Activated CD4-positive, alpha-beta T cell treated with anti-CD3 and anti-CD28 coated beads, Interleukin-2, amount 10 ng/mL, durations not matched to agents 24 days and 14 days (primary cell): ENCODE measurements at regions not wholly inside any gene's neighbourhood (a gene's known extent, or its start where the extent isn't known, plus 50 kb on each side); places are given as distances from the start of the nearest gene placed in this dataset.

ENCODE experiments used
- DNase-seq: peaks from one replicate; pipeline ENCODE4 v3.0.0; 2022
- H3K27ac Mint-ChIP-seq: one replicate; pipeline ENCODE4 v1.8.0; 2022; ENCODE audit warnings: mild to moderate bottlenecking, mixed read lengths
- H3K27me3 Mint-ChIP-seq: one replicate; pipeline ENCODE4 v1.8.0; 2022; ENCODE audit warnings: mixed read lengths
- H3K36me3 Mint-ChIP-seq: one replicate; pipeline ENCODE4 v1.8.0; 2022; ENCODE audit warnings: low read depth, mild to moderate bottlenecking, mixed read lengths
- H3K4me1 Mint-ChIP-seq: one replicate; pipeline ENCODE4 v1.8.0; 2021; ENCODE audit warnings: mixed read lengths
- H3K4me3 Mint-ChIP-seq: one replicate; pipeline ENCODE4 v1.8.0; 2022; ENCODE audit warnings: mild to moderate bottlenecking, moderate library complexity, mixed read lengths
- H3K9me3 Mint-ChIP-seq: one replicate; pipeline ENCODE4 v1.8.0; 2021; ENCODE audit warnings: mixed read lengths
- intact Hi-C: fragments of 100-400 bp; cut with micrococcal nuclease; formaldehyde crosslinking; loops from one replicate; pipeline ENCODE4 v1.15.1; 2023

- no peak overlapping the region for H3K27ac Mint-ChIP-seq
- no peak overlapping the region for H3K4me3 Mint-ChIP-seq
- H3K27me3 Mint-ChIP-seq: no peaks in the 10 kb centered on the region
- no peak for DNase-seq
- intact Hi-C loops: no loop called here
- no peaks in the 10 kb centered on the region for H3K9me3 Mint-ChIP-seq
- no peaks in the 10 kb centered on the region for H3K4me1 Mint-ChIP-seq
- H3K36me3 Mint-ChIP-seq: no peaks in the 10 kb centered on the region
Observed at GRCh38 chr15:96542130-96542770, 211.8 kb downstream of the NR2F2 start.

- Mint-ChIP-seq H3K27ac (no peak overlapping the region), H3K9me3 (no peaks in the 10 kb centered on the region), H3K27me3 (no peaks in the 10 kb centered on the region), H3K4me3 (no peak overlapping the region), H3K36me3 (no peaks in the 10 kb centered on the region), H3K4me1 (no peaks in the 10 kb centered on the region)
- intact Hi-C loops: no loop called here
- DNase-seq: no peak
Observed at GRCh38 chr15:96544162-96544756, 213.8 kb downstream of the NR2F2 start.

- H3K4me3 Mint-ChIP-seq: no peak overlapping the region
- H3K36me3 Mint-ChIP-seq: no peaks in the 10 kb centered on the region
- intact Hi-C loops: no loop called here
- no peak for DNase-seq
- no peaks in the 10 kb centered on the region for H3K4me1 Mint-ChIP-seq
- H3K27me3 Mint-ChIP-seq: no peaks in the 10 kb centered on the region
- no peak overlapping the region for H3K27ac Mint-ChIP-seq
- no peaks in the 10 kb centered on the region for H3K9me3 Mint-ChIP-seq
Observed at GRCh38 chr15:96549136-96549535, 218.6 kb downstream of the NR2F2 start.

GRCh38 chr15:96551196-96551595 is 220.7 kb downstream of the NR2F2 start:
- H3K4me3 Mint-ChIP-seq: no peak overlapping the region
- no peak overlapping the region for H3K27ac Mint-ChIP-seq
- intact Hi-C loops: no loop called here
- no peak for DNase-seq
- no peaks in the 10 kb centered on the region for H3K9me3 Mint-ChIP-seq
- no peaks in the 10 kb centered on the region for H3K36me3 Mint-ChIP-seq
- H3K27me3 Mint-ChIP-seq: no peaks in the 10 kb centered on the region
- no peaks in the 10 kb centered on the region for H3K4me1 Mint-ChIP-seq

- Mint-ChIP-seq H3K27me3 (no peaks in the 10 kb centered on the region), H3K4me3 (no peak overlapping the region), H3K36me3 (no peaks in the 10 kb centered on the region), H3K27ac (no peak overlapping the region), H3K4me1 (no peaks in the 10 kb centered on the region), H3K9me3 (no peaks in the 10 kb centered on the region)
- intact Hi-C loops: no loop called here
- DNase-seq: no peak
Observed at GRCh38 chr15:96551722-96552121, 221.2 kb downstream of the NR2F2 start.

GRCh38 chr15:96553006-96553405 is 222.5 kb downstream of the NR2F2 start:
- Mint-ChIP-seq H3K27me3 (no peaks in the 10 kb centered on the region), H3K4me3 (no peak overlapping the region), H3K9me3 (no peaks in the 10 kb centered on the region), H3K36me3 (no peaks in the 10 kb centered on the region), H3K27ac (no peak overlapping the region), H3K4me1 (no peaks in the 10 kb centered on the region)
- no peak for DNase-seq
- intact Hi-C loops: no loop called here

GRCh38 chr15:96553451-96553850 is 223.0 kb downstream of the NR2F2 start:
- H3K9me3 Mint-ChIP-seq: no peaks in the 10 kb centered on the region
- H3K27ac Mint-ChIP-seq: no peak overlapping the region
- no peaks in the 10 kb centered on the region for H3K27me3 Mint-ChIP-seq
- no peaks in the 10 kb centered on the region for H3K4me1 Mint-ChIP-seq
- no peaks in the 10 kb centered on the region for H3K36me3 Mint-ChIP-seq
- intact Hi-C loops: no loop called here
- no peak overlapping the region for H3K4me3 Mint-ChIP-seq
- no peak for DNase-seq

GRCh38 chr15:96553931-96554330 is 223.4 kb downstream of the NR2F2 start:
- no peak overlapping the region for H3K4me3 Mint-ChIP-seq
- no peak overlapping the region for H3K27ac Mint-ChIP-seq
- H3K36me3 Mint-ChIP-seq: no peaks in the 10 kb centered on the region
- no peak for DNase-seq
- no peaks in the 10 kb centered on the region for H3K9me3 Mint-ChIP-seq
- H3K27me3 Mint-ChIP-seq: no peaks in the 10 kb centered on the region
- intact Hi-C loops: no loop called here
- H3K4me1 Mint-ChIP-seq: no peaks in the 10 kb centered on the region

- Mint-ChIP-seq H3K9me3 (no peaks in the 10 kb centered on the region), H3K4me3 (no peak overlapping the region), H3K4me1 (no peaks in the 10 kb centered on the region), H3K27me3 (no peaks in the 10 kb centered on the region), H3K36me3 (no peaks in the 10 kb centered on the region), H3K27ac (no peak overlapping the region)
- intact Hi-C loops: no loop called here
- DNase-seq: no peak
Observed at GRCh38 chr15:96554541-96554940, 224.0 kb downstream of the NR2F2 start.

- H3K4me1 Mint-ChIP-seq: no peaks in the 10 kb centered on the region
- H3K27ac Mint-ChIP-seq: no peak overlapping the region
- intact Hi-C loops: no loop called here
- no peaks in the 10 kb centered on the region for H3K27me3 Mint-ChIP-seq
- DNase-seq: no peak
- peaks cover 5% of the 10 kb centered on the region for H3K9me3 Mint-ChIP-seq
- no peak overlapping the region for H3K4me3 Mint-ChIP-seq
- no peaks in the 10 kb centered on the region for H3K36me3 Mint-ChIP-seq
Observed at GRCh38 chr15:96559087-96559486, 228.6 kb downstream of the NR2F2 start.

- H3K27me3 Mint-ChIP-seq: no peaks in the 10 kb centered on the region
- intact Hi-C loops: no loop called here
- no peaks in the 10 kb centered on the region for H3K36me3 Mint-ChIP-seq
- no peak overlapping the region for H3K27ac Mint-ChIP-seq
- DNase-seq: no peak
- H3K9me3 Mint-ChIP-seq: peaks cover 5% of the 10 kb centered on the region
- H3K4me3 Mint-ChIP-seq: no peak overlapping the region
- H3K4me1 Mint-ChIP-seq: no peaks in the 10 kb centered on the region
Observed at GRCh38 chr15:96559631-96560030, 229.1 kb downstream of the NR2F2 start.

GRCh38 chr15:96560246-96560895 is 229.9 kb downstream of the NR2F2 start:
- H3K27me3 Mint-ChIP-seq: no peaks in the 10 kb centered on the region
- peaks cover 5% of the 10 kb centered on the region for H3K9me3 Mint-ChIP-seq
- DNase-seq: no peak
- no peak overlapping the region for H3K4me3 Mint-ChIP-seq
- H3K27ac Mint-ChIP-seq: no peak overlapping the region
- no peaks in the 10 kb centered on the region for H3K4me1 Mint-ChIP-seq
- intact Hi-C loops: no loop called here
- H3K36me3 Mint-ChIP-seq: no peaks in the 10 kb centered on the region

GRCh38 chr15:96561593-96561992 is 231.1 kb downstream of the NR2F2 start:
- Mint-ChIP-seq H3K4me3 (no peak overlapping the region), H3K9me3 (peaks cover 5% of the 10 kb centered on the region), H3K27me3 (no peaks in the 10 kb centered on the region), H3K4me1 (no peaks in the 10 kb centered on the region), H3K36me3 (no peaks in the 10 kb centered on the region), H3K27ac (no peak overlapping the region)
- DNase-seq: no peak
- intact Hi-C loops: no loop called here

GRCh38 chr15:96564546-96564945 is 234.0 kb downstream of the NR2F2 start:
- peaks cover 8% of the 10 kb centered on the region for H3K9me3 Mint-ChIP-seq
- no peaks in the 10 kb centered on the region for H3K27me3 Mint-ChIP-seq
- no peak overlapping the region for H3K4me3 Mint-ChIP-seq
- no peak overlapping the region for H3K27ac Mint-ChIP-seq
- no peaks in the 10 kb centered on the region for H3K36me3 Mint-ChIP-seq
- intact Hi-C loops: no loop called here
- H3K4me1 Mint-ChIP-seq: no peaks in the 10 kb centered on the region
- DNase-seq: no peak

GRCh38 chr15:96565266-96565665 is 234.8 kb downstream of the NR2F2 start:
- peaks cover 8% of the 10 kb centered on the region for H3K9me3 Mint-ChIP-seq
- H3K4me1 Mint-ChIP-seq: no peaks in the 10 kb centered on the region
- no peaks in the 10 kb centered on the region for H3K36me3 Mint-ChIP-seq
- intact Hi-C loops: no loop called here
- H3K4me3 Mint-ChIP-seq: no peak overlapping the region
- H3K27ac Mint-ChIP-seq: no peak overlapping the region
- H3K27me3 Mint-ChIP-seq: no peaks in the 10 kb centered on the region
- DNase-seq: no peak
